Stimulated activated naive CD8-positive, alpha-beta T cell treated with anti-CD3 and anti-CD28 coated beads, Interleukin-15, Interleukin-2, amounts not matched to agents 100 ng/mL and 50 ng/mL, for 24 hours (primary cell): ENCODE measurements at regions not wholly inside any gene's neighbourhood (a gene's known extent, or its start where the extent isn't known, plus 50 kb on each side); places are given as distances from the start of the nearest gene placed in this dataset.
A peak's percentile ranks its signal among the peaks of the same experiment; 100 is the strongest.
"Not testable (repeated sequence)": the region's sequence is repeated elsewhere in the genome, so short reads cannot be mapped to it uniquely, and the experiment has no call there.

Experiments
- H3K27ac Mint-ChIP-seq: one replicate; pipeline ENCODE4 v1.8.0; 2021; ENCODE audit warnings: mild to moderate bottlenecking, mixed read lengths
- H3K27me3 Mint-ChIP-seq: one replicate; pipeline ENCODE4 v1.8.0; 2021; ENCODE audit warnings: mixed read lengths
- H3K36me3 Mint-ChIP-seq: one replicate; pipeline ENCODE4 v1.8.0; 2021; ENCODE audit warnings: low read depth, mixed read lengths
- H3K4me1 Mint-ChIP-seq: one replicate; pipeline ENCODE4 v1.8.0; 2021; ENCODE audit warnings: low read depth, mixed read lengths
- H3K4me3 Mint-ChIP-seq: one replicate; pipeline ENCODE4 v1.8.0; 2021; ENCODE audit warnings: mild to moderate bottlenecking, mixed read lengths
- H3K9me3 Mint-ChIP-seq: one replicate; pipeline ENCODE4 v1.8.0; 2021; ENCODE audit warnings: mixed read lengths

DNA sequence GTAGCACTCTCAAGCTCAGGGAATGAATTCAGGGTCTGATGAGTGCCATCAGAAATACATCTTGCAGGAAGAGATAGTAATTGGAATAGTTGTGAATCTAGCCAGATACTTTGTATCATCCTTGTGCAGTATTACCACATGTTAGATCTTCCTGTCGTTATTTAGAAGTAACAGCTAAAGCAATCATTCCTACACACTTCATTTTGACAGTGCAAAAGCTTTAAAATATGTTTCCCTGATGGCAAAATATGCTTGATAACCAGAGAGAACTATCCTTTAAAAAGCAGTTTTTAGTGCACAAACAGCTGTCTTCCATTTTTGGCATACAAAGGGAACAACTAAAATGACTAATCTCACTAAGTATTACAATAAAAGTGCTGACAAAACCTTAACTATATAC lies 149.5 kb upstream of the SLC38A2 start:
- no peak overlapping the region for H3K27ac Mint-ChIP-seq
- peaks cover 49% of the 10 kb centered on the region for H3K4me1 Mint-ChIP-seq
- H3K27me3 Mint-ChIP-seq = no peaks in the 10 kb centered on the region
- no peaks in the 10 kb centered on the region for H3K36me3 Mint-ChIP-seq
- no peaks in the 10 kb centered on the region for H3K9me3 Mint-ChIP-seq
- no peak overlapping the region for H3K4me3 Mint-ChIP-seq

DNA sequence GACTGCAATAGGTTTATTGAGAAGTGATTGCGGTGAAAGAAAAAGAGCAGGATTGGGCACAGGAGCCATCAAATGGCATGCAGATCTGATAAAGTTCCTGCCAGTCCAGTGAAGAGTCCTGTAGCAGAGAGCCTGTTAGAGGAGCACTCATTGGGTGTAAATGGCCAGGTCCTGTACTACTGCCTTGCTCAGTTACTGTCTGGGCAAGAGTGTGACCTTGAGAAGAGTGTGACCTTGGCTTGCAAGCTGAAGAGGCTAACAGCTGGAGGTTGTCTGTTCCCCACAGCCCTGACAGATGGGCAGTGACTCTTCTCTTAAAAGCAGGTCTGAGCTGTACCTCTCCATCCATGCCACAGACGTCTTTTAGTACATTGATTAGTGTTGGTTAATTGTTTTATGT lies 148.6 kb upstream of the SLC38A2 start:
- no peaks in the 10 kb centered on the region for H3K27me3 Mint-ChIP-seq
- no peaks in the 10 kb centered on the region for H3K36me3 Mint-ChIP-seq
- no peak overlapping the region for H3K27ac Mint-ChIP-seq
- no peaks in the 10 kb centered on the region for H3K9me3 Mint-ChIP-seq
- no peak overlapping the region for H3K4me3 Mint-ChIP-seq
- H3K4me1 Mint-ChIP-seq = peaks cover 58% of the 10 kb centered on the region

DNA sequence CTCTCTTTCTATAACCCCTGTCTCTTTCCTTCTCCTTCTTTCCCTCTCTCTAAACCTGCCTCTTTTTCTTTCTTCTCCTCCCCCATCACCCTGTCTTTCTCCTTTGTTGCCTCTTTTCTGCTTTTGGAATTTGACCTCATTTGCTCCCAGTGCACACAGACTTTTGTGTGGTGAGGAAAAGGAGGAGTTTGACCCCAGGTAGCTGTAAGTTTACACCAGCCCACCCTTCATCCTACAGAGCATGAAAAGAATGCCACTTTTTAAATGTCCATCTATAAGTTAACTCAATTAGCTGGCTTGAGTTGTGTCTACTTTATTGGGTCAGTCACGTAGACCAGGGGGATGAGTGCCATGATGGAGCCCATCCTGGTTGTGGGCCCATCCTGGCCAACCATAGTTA lies 146.8 kb upstream of the SLC38A2 start:
- no peaks in the 10 kb centered on the region for H3K9me3 Mint-ChIP-seq
- no peaks in the 10 kb centered on the region for H3K27me3 Mint-ChIP-seq
- peaks cover 66% of the 10 kb centered on the region for H3K4me1 Mint-ChIP-seq
- peak overlapping the region; percentile 6 for H3K27ac Mint-ChIP-seq
- H3K36me3 Mint-ChIP-seq = no peaks in the 10 kb centered on the region
- no peak overlapping the region for H3K4me3 Mint-ChIP-seq

DNA sequence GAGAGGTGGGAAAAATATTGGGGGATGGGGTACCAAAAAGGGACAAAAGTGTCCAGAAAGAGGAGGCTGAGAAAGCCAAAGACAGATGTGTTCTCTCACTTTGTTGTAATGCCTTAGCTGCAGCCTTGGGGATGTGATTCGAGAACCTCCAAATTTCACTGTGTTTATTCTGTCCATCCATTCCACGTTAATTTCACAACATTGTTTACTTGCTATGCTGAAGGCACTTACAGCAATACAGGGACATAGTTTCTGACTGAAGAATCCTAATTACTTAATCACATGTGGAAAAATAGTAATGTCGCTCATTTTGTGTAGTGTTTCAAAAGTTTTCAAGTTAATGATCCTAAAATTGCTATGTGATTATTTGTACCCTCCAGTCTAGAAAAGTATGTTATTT lies 146.2 kb upstream of the SLC38A2 start:
- H3K4me3 Mint-ChIP-seq = no peak overlapping the region
- H3K36me3 Mint-ChIP-seq = no peaks in the 10 kb centered on the region
- H3K27ac Mint-ChIP-seq = no peak overlapping the region
- H3K27me3 Mint-ChIP-seq = no peaks in the 10 kb centered on the region
- H3K9me3 Mint-ChIP-seq = no peaks in the 10 kb centered on the region
- peaks cover 66% of the 10 kb centered on the region for H3K4me1 Mint-ChIP-seq

DNA sequence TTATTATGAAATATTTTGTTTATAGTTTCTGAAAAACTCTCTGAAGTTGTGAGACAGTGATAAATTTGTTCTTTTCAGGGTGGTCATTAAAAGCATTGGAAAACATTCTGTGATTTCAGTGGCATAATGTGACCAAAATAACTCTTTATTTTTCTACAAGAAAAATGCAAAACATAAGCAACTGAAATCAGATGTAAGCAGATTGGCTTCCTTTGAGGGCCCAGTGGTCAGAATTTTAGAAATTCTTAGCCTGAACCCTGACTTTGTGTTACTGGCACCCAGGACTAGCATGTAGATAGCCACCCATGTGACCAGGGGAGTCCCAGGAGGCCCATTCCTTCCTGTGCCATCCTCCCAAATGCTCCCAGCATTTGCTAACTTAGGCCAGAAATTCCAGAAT lies 145.6 kb upstream of the SLC38A2 start:
- Mint-ChIP-seq H3K4me3 (no peak overlapping the region), H3K27ac (no peak overlapping the region), H3K27me3 (no peaks in the 10 kb centered on the region), H3K36me3 (no peaks in the 10 kb centered on the region), H3K4me1 (peaks cover 66% of the 10 kb centered on the region), H3K9me3 (no peaks in the 10 kb centered on the region)

DNA sequence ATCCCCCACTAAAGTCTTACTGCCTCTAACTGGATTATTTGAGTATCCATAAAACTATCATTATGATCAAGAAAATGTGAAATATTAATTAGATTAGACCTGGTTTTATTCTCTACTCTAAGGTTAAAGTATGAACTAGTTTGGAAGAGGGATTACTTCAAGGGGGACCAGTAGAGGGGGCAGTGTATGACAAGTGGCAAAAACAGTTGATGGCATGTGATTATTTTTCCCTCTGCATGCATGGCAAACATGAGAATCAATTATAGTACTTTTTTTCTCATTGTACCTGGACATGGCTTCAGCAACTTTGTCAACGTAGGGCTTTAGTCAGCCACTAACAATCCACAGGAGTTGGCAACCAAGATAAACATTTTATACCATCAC lies 145.0 kb upstream of the SLC38A2 start:
- Mint-ChIP-seq H3K4me3 (peak overlapping the region; percentile 55), H3K27me3 (no peaks in the 10 kb centered on the region), H3K4me1 (peaks cover 67% of the 10 kb centered on the region), H3K27ac (peak overlapping the region; percentile 96), H3K36me3 (no peaks in the 10 kb centered on the region), H3K9me3 (no peaks in the 10 kb centered on the region)

DNA sequence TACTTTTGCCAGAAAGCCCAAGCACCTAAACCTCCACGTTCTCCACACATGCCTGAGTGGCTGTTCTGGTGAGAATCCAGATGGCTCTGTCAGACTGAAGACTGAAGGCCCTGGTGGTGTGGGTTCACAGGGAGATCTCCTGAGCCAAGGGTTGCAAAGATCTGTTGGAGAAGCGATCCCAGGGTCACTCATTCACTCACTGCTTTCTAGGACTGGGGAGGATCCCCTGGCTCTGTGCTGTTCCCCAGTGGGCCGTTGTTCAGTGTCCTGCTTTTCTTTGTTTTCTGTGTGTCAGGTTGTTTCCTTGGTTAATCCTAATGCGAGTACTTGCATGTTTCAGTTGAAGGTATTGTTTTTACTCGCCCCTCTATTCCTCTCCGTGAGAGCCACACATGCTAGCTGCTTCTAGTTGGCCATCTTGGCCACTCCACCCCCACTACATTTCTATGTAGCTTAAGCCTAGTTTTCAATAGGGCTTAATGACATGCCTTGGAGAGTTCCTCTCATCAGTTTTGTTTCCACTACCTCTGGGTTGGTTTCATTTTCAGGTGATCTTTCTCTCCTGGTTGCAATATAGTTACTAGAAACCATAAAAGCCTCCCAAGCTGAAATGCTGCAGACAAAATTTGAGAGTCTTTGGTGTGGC lies 144.5 kb upstream of the SLC38A2 start:
- Mint-ChIP-seq H3K9me3 (no peaks in the 10 kb centered on the region), H3K36me3 (no peaks in the 10 kb centered on the region), H3K4me1 (peaks cover 62% of the 10 kb centered on the region), H3K27ac (peak overlapping the region; percentile 96), H3K27me3 (no peaks in the 10 kb centered on the region), H3K4me3 (peak overlapping the region; percentile 55)

DNA sequence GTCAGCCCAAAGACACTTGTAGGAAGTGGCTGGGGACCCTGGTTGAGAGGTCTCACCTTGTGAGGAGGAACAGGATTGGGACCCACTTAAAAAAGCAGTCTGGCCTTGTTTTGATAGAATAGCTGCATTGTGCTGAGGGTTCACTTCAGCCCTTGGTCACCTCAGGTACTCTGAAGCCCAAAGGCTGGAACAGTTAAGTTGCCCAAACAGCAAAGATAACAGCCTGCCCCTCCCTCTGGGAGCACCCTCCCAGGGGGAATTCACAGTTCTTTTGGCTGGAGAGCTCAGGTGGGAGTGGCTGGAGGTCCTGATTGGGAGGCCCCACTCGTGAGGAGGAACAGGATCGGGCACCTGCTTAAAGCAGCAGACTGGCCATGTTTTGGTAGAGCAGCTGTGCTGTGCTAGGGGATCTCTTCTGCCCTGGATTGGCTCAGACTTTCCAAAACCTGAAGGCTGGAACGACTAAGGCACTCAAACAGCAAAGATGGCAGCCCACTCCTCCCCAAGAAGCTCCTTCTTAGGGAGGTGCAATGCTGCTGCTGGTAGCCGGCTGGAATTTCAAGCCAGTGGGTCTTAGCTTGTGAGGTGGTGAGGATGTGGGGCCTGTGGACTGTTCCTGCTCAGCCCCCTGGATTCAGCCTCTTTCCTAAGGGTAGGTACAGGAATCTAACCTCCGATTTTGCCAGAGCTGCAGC lies 143.8 kb upstream of the SLC38A2 start:
- H3K4me1 Mint-ChIP-seq = peaks cover 60% of the 10 kb centered on the region
- no peaks in the 10 kb centered on the region for H3K9me3 Mint-ChIP-seq
- H3K27me3 Mint-ChIP-seq = no peaks in the 10 kb centered on the region
- H3K36me3 Mint-ChIP-seq = no peaks in the 10 kb centered on the region
- H3K27ac Mint-ChIP-seq = peak overlapping the region; percentile 96
- H3K4me3 Mint-ChIP-seq = no peak overlapping the region

DNA sequence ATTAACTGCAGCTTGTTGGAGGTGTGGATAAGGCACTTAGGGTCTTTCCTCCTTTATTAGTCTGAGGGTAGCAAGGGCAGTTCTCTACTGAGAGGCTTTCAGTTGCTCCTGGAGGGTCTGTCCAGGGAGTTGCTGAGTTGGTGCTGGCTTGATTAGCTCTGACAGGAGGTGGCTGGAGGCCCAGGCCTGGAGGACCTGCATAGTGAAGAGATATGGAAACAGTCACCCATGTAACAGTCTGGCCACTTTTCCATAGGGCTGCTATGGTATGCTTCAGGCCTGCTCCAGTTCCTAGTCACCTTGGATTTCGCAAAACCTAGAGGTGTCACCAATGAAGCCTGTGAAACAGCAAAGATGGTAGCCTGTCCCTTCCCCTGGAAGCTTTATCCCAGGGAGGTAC lies 143.3 kb upstream of the SLC38A2 start:
- H3K9me3 Mint-ChIP-seq = peaks cover 5% of the 10 kb centered on the region
- H3K36me3 Mint-ChIP-seq = peaks cover 4% of the 10 kb centered on the region
- H3K27ac Mint-ChIP-seq = no peak overlapping the region
- H3K4me3 Mint-ChIP-seq = no peak overlapping the region
- H3K4me1 Mint-ChIP-seq = peaks cover 60% of the 10 kb centered on the region
- H3K27me3 Mint-ChIP-seq = no peaks in the 10 kb centered on the region

DNA sequence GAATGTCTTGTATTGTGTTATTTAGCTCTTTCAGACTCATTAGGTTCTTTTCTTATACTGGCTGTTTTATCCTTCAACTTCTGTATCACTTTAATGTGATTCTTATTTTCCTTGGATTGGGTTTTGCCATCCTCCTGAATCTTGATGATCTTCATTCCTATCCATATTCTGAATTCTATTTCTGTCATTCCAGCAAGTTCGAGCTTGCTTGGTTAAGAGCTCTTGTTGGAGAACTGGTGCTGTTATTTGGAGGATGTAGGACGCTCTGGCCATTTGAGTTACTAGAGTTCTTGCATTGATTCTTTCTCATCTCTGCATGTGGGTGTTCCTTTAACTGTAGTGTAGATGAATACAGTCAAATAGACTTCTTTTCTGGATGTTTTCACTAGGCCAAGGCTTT lies 142.3 kb upstream of the SLC38A2 start:
- Mint-ChIP-seq H3K9me3 (peaks cover 6% of the 10 kb centered on the region), H3K4me3 (no peak overlapping the region), H3K27me3 (no peaks in the 10 kb centered on the region), H3K27ac (no peak overlapping the region), H3K36me3 (peaks cover 5% of the 10 kb centered on the region), H3K4me1 (peaks cover 60% of the 10 kb centered on the region)

DNA sequence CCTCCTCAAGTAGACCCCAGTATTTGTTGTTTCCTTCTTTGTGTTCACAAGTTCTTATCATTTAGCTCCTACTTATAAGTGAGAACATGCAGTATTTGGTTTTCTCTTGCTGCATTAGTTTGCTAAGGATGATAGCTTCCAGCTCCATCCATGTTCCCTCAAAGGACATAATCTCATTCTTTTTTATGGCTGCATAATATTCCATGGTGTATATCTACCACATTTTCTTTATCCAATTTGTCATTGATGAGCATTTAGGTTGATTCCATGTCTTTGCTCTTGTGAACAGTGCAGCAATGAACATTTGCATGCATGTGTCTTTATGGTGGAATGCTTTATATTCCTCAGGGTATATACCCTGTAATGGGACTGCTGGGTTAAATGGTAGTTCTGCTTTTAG lies 137.7 kb upstream of the SLC38A2 start:
- H3K4me1 Mint-ChIP-seq = peaks cover 32% of the 10 kb centered on the region
- H3K4me3 Mint-ChIP-seq, H3K27me3 Mint-ChIP-seq, H3K27ac Mint-ChIP-seq: not testable (repeated sequence)
- peaks cover 34% of the 10 kb centered on the region for H3K9me3 Mint-ChIP-seq
- peaks cover 17% of the 10 kb centered on the region for H3K36me3 Mint-ChIP-seq

DNA sequence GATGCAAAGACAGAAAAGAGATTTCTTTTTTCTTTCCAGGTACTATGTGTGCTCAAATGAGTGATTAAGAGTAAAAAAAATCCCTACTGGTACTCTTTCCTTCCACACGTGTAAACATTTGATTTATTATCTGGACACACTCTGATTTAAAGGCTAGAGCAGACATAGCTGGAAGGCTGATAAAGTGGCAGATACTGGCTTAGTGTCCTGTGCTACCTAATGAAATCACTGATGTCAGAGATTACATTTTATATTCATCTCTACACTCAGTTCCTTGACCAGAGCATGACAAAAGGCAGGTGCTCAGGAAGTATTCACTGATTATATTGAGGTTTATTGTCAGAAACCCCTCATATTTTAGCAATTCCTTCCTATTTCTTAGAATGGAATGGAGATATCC lies 136.6 kb upstream of the SLC38A2 start:
- Mint-ChIP-seq H3K27ac (no peak overlapping the region), H3K4me3 (no peak overlapping the region), H3K9me3 (peaks cover 40% of the 10 kb centered on the region), H3K27me3 (no peaks in the 10 kb centered on the region), H3K36me3 (peaks cover 25% of the 10 kb centered on the region), H3K4me1 (peaks cover 21% of the 10 kb centered on the region)

DNA sequence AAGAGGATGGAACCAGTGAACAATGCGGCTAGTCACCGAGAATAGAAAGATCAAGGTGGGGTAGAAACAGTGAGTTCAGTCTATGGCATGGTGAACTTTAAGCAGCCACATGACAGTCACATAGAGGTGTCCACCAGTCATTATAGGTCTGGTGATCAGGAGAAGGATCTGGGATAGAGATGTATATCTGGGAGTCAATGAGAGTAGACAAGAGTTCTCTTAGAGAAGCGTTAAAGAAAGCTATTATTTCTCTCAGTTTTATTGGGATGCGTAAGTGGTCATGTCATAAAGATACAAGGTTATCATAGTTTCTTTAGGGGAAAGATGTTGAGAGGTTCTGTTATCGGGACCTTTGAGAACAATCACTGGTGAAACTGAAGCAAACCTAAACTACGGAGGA lies 136.1 kb upstream of the SLC38A2 start:
- peaks cover 40% of the 10 kb centered on the region for H3K9me3 Mint-ChIP-seq
- H3K4me1 Mint-ChIP-seq = peaks cover 16% of the 10 kb centered on the region
- no peaks in the 10 kb centered on the region for H3K27me3 Mint-ChIP-seq

DNA sequence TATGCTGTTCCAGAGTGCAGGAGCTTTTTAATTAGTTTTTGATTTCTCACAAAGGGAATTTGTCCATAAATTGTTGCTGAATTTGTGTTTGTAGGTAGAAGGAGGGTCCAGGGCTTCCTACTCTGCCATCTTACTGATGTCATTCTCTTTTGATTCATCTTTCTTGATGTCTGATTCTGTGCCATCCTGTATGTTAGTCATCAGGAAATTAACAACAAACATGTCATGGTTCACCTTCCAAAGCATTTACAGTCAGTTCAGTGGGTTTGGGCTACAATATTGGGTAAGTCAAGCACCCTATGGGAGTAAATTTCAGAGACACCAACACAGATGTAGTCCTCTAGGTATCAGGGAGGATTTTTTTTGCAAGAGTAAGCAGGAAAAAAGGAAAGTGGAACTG lies 135.2 kb upstream of the SLC38A2 start:
- Mint-ChIP-seq H3K4me3 (no peak overlapping the region), H3K36me3 (peaks cover 31% of the 10 kb centered on the region), H3K4me1 (peaks cover 8% of the 10 kb centered on the region), H3K27me3 (no peaks in the 10 kb centered on the region), H3K9me3 (peaks cover 49% of the 10 kb centered on the region), H3K27ac (no peak overlapping the region)

More for the DNA sequence above, 136.1 kb upstream of the SLC38A2 start:
- H3K36me3 Mint-ChIP-seq = peaks cover 25% of the 10 kb centered on the region
- no peak overlapping the region for H3K4me3 Mint-ChIP-seq
- no peak overlapping the region for H3K27ac Mint-ChIP-seq

DNA sequence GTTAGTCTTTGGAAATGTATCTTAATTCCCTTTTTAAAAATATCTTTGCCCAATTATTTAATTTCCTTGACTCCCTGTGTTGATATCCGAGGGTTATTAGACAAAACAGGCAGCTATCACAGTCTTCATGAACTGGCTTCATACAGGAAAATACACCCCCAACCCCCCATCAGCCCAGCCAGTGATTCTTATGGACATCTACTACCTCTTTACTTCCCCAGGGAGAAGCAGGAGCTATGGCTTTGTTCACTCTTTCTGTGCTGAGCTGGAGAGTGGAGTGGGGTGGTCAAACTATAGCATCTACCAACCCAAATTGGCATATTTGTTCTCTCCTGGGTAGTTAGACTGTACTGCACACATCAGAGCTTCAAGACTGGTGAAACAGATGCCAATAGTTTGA lies 134.4 kb upstream of the SLC38A2 start:
- H3K36me3 Mint-ChIP-seq = peaks cover 39% of the 10 kb centered on the region
- no peak overlapping the region for H3K4me3 Mint-ChIP-seq
- H3K27ac Mint-ChIP-seq = no peak overlapping the region
- peaks cover 57% of the 10 kb centered on the region for H3K9me3 Mint-ChIP-seq
- peaks cover 5% of the 10 kb centered on the region for H3K4me1 Mint-ChIP-seq
- H3K27me3 Mint-ChIP-seq = no peaks in the 10 kb centered on the region

DNA sequence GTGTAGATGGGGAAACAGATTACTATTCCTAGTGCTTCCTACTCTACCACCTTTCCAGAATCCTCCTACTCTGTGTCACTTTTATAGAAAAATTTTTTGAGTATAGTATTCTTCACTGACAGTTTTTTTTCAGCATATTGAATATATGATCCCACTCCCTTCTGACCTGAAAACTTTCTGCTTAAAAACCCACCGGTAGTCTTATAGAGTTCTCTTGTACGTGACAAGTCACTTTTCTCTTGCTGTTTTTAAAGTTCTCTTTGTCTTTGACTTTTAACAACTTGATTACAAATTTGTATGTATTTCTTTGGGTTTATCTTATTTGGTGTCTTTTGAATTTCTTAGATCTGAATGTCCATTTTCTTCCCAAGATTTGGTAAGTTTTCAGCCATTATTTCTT lies 133.6 kb upstream of the SLC38A2 start:
- H3K27ac Mint-ChIP-seq = no peak overlapping the region
- peaks cover 5% of the 10 kb centered on the region for H3K4me1 Mint-ChIP-seq
- H3K27me3 Mint-ChIP-seq = no peaks in the 10 kb centered on the region
- H3K9me3 Mint-ChIP-seq = peaks cover 62% of the 10 kb centered on the region
- H3K36me3 Mint-ChIP-seq = peaks cover 41% of the 10 kb centered on the region
- no peak overlapping the region for H3K4me3 Mint-ChIP-seq
